Skeletal muscle tissue (tissue), 3 donors: ENCODE measurements at regions not wholly inside any gene's neighbourhood (a gene's known extent, or its start where the extent isn't known, plus 50 kb on each side); places are given as distances from the start of the nearest gene placed in this dataset.

ENCODE experiments used
- H3K27ac ChIP-seq: one replicate; pipeline ENCODE4 v1.7.0; 2013; ENCODE audit warnings: mild to moderate bottlenecking, low read depth, low read length, inconsistent platforms
- H3K27me3 ChIP-seq, 3 donors: one replicate each; pipeline ENCODE4 v1.7.0; 2013; ENCODE audit warnings: low read length in 3 of 3; ENCODE audit not compliant: control insufficient read depth in 3 of 3, insufficient read depth in 3 of 3
- H3K36me3 ChIP-seq, 3 donors: one replicate each; pipeline ENCODE4 v1.7.0; 2013; ENCODE audit warnings: low read length in 3 of 3; ENCODE audit not compliant: control insufficient read depth in 3 of 3, insufficient read depth in 3 of 3
- H3K4me1 ChIP-seq, 3 donors: one replicate each; pipeline ENCODE4 v1.7.0; 2013; ENCODE audit warnings: low read length in 3 of 3, mild to moderate bottlenecking in 3 of 3; ENCODE audit not compliant: control insufficient read depth in 3 of 3, insufficient read depth in 3 of 3
- H3K4me3 ChIP-seq, 3 donors: one replicate each; pipeline ENCODE4 v1.7.0; 2013; ENCODE audit warnings: low read length in 3 of 3
- H3K9ac ChIP-seq, 3 donors: one replicate each; pipeline ENCODE4 v1.7.0; 2013; ENCODE audit warnings: low read length in 3 of 3, mild to moderate bottlenecking in 3 of 3, moderate library complexity in 2 of 3, low read depth in 1 of 3
- H3K9me3 ChIP-seq, 3 donors: one replicate each; pipeline ENCODE4 v1.7.0; 2013; ENCODE audit warnings: low read length in 3 of 3; ENCODE audit not compliant: control insufficient read depth in 3 of 3
- donor health status: Osteomylitis.

DNA sequence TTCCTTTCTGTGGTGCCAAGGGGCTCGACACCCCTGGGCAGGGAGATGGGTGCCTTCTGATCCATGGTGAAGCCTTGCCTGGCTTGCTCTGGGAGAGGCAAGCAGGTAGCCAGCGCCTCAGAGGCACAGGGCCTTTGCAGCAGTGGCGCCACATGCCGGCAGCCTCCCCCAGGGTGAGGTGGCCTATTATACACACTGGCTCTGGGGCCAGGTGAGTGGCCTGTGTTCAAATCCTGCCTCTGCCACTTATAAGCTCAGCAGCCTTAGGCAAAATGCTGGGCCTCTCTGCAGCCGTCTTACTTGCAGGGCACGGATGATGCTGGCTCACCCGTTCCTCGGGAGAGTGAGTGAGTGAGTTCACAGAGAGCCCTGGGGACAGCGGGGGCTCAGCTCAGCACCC is 176.9 kb downstream of the TFAP2C start:
- Histone ChIP-seq H3K9me3 (peaks cover 0 to 4% (median 0%) of the 10 kb centered on the region in 3 donors), H3K9ac (no peak overlapping the region), H3K27me3 (peaks cover 11 to 34% (median 15%) of the 10 kb centered on the region in 3 donors), H3K27ac (no peak overlapping the region), H3K4me3 (no peak overlapping the region), H3K36me3 (no peaks in the 10 kb centered on the region), H3K4me1 (no peaks in the 10 kb centered on the region)

DNA sequence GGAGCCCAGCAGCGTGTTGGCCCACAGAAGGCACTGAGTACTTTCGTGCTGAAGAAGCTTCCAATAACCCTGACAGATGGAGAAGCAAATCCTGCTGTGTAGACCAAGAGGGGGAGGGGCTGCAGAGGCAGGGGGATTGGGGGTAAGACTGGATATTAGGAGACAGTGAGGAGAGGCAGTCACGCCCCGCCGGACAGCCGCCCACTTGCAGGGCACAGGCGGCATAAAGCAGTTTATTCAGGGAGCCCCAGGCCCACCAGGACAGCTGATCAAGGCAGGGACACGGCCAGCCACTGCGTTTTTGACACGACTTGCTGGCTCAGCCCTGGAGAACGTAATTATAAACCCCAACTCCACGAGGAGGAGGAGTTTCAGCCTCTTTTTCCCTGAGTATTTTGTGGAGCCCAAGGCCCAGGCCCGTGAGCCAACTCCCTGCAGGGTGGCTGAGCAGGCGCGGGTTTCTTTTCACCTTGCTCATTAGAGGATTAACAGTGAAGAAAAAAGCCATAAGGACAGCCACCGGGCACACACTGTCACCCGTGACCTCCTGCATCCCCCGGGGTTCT is 177.9 kb downstream of the TFAP2C start:
- peaks cover 0 to 4% (median 0%) of the 10 kb centered on the region in 3 donors for H3K9me3 ChIP-seq
- H3K27ac ChIP-seq = no peak overlapping the region
- no peaks in the 10 kb centered on the region for H3K36me3 ChIP-seq
- H3K4me3 ChIP-seq = no peak overlapping the region
- no peak overlapping the region for H3K9ac ChIP-seq
- no peaks in the 10 kb centered on the region for H3K4me1 ChIP-seq
- H3K27me3 ChIP-seq = peaks cover 11 to 31% (median 15%) of the 10 kb centered on the region in 3 donors

DNA sequence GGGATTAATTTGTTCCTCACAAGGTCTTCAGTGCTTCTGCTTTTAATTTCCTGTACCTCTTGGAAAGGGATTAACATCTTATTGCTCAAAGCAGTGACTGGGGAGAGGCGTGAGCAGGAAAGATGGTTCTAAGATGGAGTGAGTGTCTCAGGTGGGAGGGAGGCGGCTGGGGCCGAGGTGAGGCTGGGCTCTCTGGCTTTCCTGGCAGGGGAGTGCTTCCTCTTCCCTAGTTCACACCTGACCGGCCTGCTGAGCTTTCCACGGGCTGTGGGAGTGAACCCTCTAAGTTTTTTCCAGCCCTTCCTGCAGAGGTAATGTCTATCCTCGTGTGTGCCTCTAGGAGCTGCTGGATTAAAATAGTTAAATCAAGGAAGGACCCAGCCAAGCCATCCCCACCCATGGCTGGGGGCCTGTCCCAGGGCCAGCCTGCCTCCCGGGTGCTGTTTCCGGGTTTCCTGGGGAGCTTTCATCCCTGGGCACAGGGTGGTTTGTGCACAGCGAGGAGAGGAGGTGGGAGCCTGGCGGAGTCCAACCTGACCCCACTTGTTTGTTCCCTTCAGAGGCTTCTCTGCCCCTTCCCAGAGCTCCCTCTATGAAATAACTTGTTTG is 179.1 kb downstream of the TFAP2C start:
- no peak overlapping the region for H3K4me3 ChIP-seq
- no peaks in the 10 kb centered on the region for H3K36me3 ChIP-seq
- H3K9me3 ChIP-seq = peaks cover 0 to 4% (median 0%) of the 10 kb centered on the region in 3 donors
- no peaks in the 10 kb centered on the region for H3K4me1 ChIP-seq
- no peak overlapping the region for H3K27ac ChIP-seq
- no peak overlapping the region for H3K9ac ChIP-seq
- peaks cover 11 to 31% (median 15%) of the 10 kb centered on the region in 3 donors for H3K27me3 ChIP-seq

DNA sequence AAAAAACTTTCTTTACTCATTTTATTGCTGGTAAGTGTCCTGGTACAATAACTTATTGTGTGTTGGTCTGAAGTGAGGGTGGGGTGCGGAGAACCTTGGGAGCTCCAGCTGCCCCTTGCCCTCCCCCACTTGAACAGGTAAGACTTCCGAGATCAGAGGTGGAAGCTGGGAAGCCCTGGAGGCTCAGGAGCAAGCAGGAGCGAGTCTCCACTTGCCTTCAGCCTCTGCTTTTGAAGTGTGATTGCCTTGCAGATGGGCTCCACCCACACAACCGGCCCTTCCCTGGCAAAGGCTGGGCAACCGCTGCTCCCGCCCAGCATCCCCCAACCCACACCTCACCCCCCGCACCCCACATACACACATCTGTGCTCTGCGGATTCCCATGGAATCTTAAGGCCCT is 179.6 kb downstream of the TFAP2C start:
- Histone ChIP-seq H3K4me1 (no peaks in the 10 kb centered on the region), H3K9ac (no peak overlapping the region), H3K27ac (no peak overlapping the region), H3K36me3 (no peaks in the 10 kb centered on the region), H3K9me3 (peaks cover 0 to 4% (median 0%) of the 10 kb centered on the region in 3 donors), H3K4me3 (no peak overlapping the region), H3K27me3 (peaks cover 11 to 31% (median 15%) of the 10 kb centered on the region in 3 donors)

DNA sequence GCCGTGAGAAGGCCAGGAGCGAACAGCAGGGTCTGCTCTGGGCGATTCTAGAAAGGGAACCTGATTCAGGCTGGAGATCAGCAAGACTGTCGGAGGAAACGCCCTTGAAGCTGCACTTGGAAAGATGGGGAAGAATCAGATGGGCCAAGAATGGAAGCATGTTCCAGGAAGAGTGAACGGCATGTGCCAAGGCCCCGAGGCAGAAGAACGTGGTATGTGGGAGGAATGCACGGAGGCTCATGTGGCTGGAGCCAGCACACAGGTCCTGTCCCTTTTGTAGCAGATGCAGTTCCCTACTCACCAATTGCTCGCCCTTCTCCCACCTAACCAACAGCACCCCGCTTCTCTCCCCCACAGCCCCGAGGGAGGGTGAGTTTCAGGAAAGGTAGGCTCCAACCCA is 180.6 kb downstream of the TFAP2C start:
- H3K9me3 ChIP-seq = peaks cover 0 to 4% (median 0%) of the 10 kb centered on the region in 3 donors
- no peaks in the 10 kb centered on the region for H3K36me3 ChIP-seq
- no peak overlapping the region for H3K27ac ChIP-seq
- no peak overlapping the region for H3K9ac ChIP-seq
- H3K4me3 ChIP-seq = no peak overlapping the region
- H3K27me3 ChIP-seq = peaks cover 11 to 31% (median 14%) of the 10 kb centered on the region in 3 donors
- no peaks in the 10 kb centered on the region for H3K4me1 ChIP-seq

DNA sequence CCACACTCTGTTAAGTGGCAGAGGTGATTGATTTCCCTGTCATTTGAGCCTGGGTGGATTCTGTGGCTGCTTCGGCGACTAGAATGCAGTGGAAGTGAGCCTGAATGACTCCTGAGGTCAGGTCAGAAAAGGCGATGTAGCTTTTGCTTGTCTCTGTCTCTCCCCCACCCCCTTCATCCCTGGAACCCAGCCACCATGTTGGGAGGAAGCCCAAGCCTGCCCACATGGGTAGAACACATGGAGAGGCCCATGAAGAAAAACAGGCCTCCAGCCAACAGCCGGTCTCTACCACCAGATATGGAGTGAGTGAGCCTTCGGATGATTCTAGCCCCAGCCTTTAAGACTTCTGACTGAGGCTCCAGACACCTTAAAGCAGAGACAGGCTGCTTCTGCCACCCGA is 181.0 kb downstream of the TFAP2C start:
- Histone ChIP-seq H3K27ac (no peak overlapping the region), H3K27me3 (peaks cover 7 to 31% (median 12%) of the 10 kb centered on the region in 3 donors), H3K4me1 (no peaks in the 10 kb centered on the region), H3K9ac (no peak overlapping the region), H3K9me3 (no peaks in the 10 kb centered on the region), H3K36me3 (no peaks in the 10 kb centered on the region), H3K4me3 (no peak overlapping the region)

DNA sequence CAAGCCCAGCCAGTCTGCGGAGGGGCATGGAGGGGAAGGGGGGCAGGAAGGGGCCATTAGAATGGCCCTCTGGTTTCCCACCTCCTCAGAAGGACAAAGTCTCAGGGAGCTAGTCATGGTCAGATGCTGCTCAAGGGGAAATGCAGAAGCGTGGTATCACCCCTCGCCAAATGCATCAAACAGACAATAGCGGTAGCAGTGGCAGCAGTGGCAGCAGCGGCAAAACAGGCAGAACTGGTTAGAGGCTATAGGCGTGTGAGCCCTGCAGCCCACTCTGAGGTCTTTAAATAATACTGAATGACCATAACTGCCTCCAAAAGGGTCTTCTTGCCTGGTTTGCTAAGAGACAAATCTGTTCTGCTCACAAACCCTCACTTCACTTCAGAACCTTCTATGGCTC is 186.7 kb downstream of the TFAP2C start:
- Histone ChIP-seq H3K9me3 (peaks cover 0 to 5% (median 3%) of the 10 kb centered on the region in 3 donors), H3K36me3 (no peaks in the 10 kb centered on the region), H3K4me1 (no peaks in the 10 kb centered on the region), H3K4me3 (no peak overlapping the region), H3K9ac (no peak overlapping the region), H3K27me3 (peaks cover 6 to 7% (median 6%) of the 10 kb centered on the region in 3 donors), H3K27ac (no peak overlapping the region)

DNA sequence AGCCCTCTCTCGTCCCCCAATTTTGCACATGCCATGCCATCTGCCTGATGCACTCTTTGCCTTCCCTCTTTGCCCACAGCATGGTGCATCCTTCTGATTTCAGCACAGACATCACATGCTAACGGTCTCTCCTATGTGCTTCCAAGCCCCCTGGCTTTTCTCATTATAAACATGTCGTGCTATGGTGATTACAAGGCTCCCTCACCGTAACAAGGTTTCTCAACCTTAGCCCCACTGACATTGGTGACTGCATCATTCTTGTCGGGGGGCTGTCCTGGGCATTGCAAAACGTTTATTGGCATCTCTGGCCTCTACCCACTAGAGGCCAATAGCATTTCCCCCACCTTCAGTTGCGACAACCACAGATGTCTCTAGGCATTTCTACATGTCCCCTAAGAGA is 187.2 kb downstream of the TFAP2C start:
- Histone ChIP-seq H3K4me1 (no peaks in the 10 kb centered on the region), H3K9me3 (peaks cover 0 to 5% (median 3%) of the 10 kb centered on the region in 3 donors), H3K36me3 (no peaks in the 10 kb centered on the region), H3K4me3 (no peak overlapping the region), H3K27ac (no peak overlapping the region), H3K9ac (no peak overlapping the region), H3K27me3 (peaks cover 6 to 10% (median 9%) of the 10 kb centered on the region in 3 donors)

DNA sequence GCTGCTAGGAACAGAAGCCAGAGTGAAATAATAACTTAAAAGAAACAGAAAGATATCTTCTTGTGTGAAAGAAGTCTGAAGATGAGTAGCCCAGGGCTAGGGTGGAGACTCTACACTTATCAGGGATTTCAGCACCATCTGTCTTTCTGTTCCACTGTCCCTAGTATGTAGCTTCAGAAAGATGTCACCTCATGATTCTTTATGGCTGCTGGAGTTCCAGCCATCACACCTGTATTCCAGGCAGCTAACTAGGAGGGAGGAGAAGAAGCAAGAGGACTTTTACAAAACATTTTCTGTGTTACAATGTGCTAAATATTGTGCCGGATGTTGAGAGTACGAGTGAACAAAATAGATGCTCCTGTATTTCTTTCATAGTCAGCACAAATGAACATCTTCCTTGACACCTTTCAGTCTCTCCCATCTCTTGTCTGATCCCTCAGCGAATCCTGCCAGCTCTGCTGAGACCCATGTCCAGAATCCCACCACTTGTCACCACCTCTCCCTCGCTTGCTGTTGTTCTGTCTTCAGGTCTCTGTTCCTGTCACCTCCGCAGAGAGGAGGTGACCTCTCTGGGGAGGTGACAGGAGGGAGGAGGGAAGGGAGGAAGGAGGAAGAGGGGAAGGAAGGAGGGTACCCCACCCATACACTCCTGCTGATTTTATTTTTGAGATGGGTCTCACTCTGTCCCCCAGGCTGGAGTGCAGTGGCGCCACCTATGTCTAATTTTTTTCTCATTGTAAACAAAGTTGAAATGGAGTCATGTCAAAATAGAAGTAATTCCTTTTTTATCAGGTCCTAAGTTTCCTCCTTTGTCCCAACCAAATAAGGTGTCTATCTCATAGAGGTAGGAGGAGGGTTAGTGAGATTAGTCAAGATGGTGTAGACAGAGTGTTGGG is 188.9 kb downstream of the TFAP2C start:
- Histone ChIP-seq H3K27ac (no peak overlapping the region), H3K27me3 (peaks cover 6 to 16% (median 10%) of the 10 kb centered on the region in 3 donors), H3K4me1 (no peaks in the 10 kb centered on the region), H3K4me3 (no peak overlapping the region), H3K36me3 (no peaks in the 10 kb centered on the region), H3K9ac (no peak overlapping the region), H3K9me3 (peaks cover 0 to 5% (median 3%) of the 10 kb centered on the region in 3 donors)

DNA sequence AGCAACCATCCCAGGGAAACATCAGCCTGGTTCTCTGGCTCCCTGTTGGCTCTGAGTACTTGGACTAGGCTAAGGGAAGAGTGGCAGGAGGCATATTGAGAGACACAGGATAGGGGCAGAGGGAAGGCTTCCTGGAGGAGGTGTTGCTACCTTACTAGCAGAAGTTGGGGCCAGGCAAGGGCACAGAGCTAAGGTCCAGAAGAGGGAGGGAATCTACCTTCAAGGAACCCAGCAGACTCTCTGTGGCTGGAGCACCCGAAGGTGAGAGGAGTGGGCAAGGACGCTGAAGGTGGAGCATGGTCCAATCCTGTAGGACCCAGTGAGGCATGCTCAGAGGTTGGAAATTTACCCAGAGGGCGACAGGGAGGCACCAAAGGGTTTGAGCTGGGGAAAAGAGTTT is 191.9 kb downstream of the TFAP2C start:
- H3K4me1 ChIP-seq = no peaks in the 10 kb centered on the region
- peaks cover 6 to 16% (median 10%) of the 10 kb centered on the region in 3 donors for H3K27me3 ChIP-seq
- H3K4me3 ChIP-seq = no peak overlapping the region
- H3K36me3 ChIP-seq = no peaks in the 10 kb centered on the region
- H3K27ac ChIP-seq = no peak overlapping the region
- H3K9ac ChIP-seq = no peak overlapping the region
- peaks cover 0 to 5% (median 3%) of the 10 kb centered on the region in 3 donors for H3K9me3 ChIP-seq
